GM12878 (cell line): ENCODE measurements at regions not wholly inside any gene's neighbourhood (a gene's known extent, or its start where the extent isn't known, plus 50 kb on each side); places are given as distances from the start of the nearest gene placed in this dataset.

ENCODE experiments used
- CTCF ChIP-seq, 3 experiments: IDR thresholded peaks in 2 of 3; conservative IDR thresholded peaks in 1 of 3; 2 replicates each; pipeline ENCODE4 v1.5.1; 2011; ENCODE audit warnings: low read depth in 3 of 3, low read length in 3 of 3, mild to moderate bottlenecking in 3 of 3, control low read depth in 2 of 3, moderate library complexity in 2 of 3, inconsistent platforms in 1 of 3, mixed read lengths in 1 of 3; ENCODE audit not compliant: control insufficient read depth in 2 of 3, insufficient read depth in 1 of 3; ENCODE audit errors: extremely low read depth in 1 of 3
- ELK1 ChIP-seq: IDR thresholded peaks from 2 replicates; pipeline ENCODE4 v1.6.1; 2012; ENCODE audit warnings: low read depth, low read length, improper control_type of control experiment
- ETV6 ChIP-seq, 2 experiments: fragments of 450-650 bp in 1 of 2; IDR thresholded peaks in 1 of 2; conservative IDR thresholded peaks in 1 of 2; 2 replicates each; pipeline ENCODE4 v1.6.1; 2014; ENCODE audit warnings: antibody characterized with exemption in 1 of 2, borderline replicate concordance in 1 of 2, low read depth in 1 of 2, mild to moderate bottlenecking in 1 of 2, moderate library complexity in 1 of 2
- HDGF ChIP-seq: fragments of 450-650 bp; IDR thresholded peaks from 2 replicates; pipeline ENCODE4 v1.6.1; 2016; ENCODE audit warnings: antibody characterized with exemption
- JUNB ChIP-seq: IDR thresholded peaks from 2 replicates; pipeline ENCODE4 v1.6.1; 2016; ENCODE audit warnings: antibody characterized with exemption, mild to moderate bottlenecking
- POLR2A ChIP-seq: IDR thresholded peaks from 2 replicates; pipeline ENCODE4 v1.6.1; 2011; ENCODE audit warnings: low read depth, mild to moderate bottlenecking, low read length
- POLR2AphosphoS2 ChIP-seq: IDR thresholded peaks from 2 replicates; pipeline ENCODE4 v1.6.1; 2011; ENCODE audit warnings: low read depth, mild to moderate bottlenecking, low read length, improper control_type of control experiment, moderate library complexity
- ZNF217 ChIP-seq: fragments of 450-650 bp; IDR thresholded peaks from 2 replicates; pipeline ENCODE4 v1.6.1; 2017; ENCODE audit warnings: antibody characterized with exemption, mild to moderate bottlenecking
- TF ChIP-seq, protein P1 (sequence below): fragments of 450-650 bp; formaldehyde crosslinking; IDR thresholded peaks from 2 replicates; pipeline ENCODE4 v1.4.0; 2022; ENCODE audit warnings: mild to moderate bottlenecking, moderate library complexity

DNA sequence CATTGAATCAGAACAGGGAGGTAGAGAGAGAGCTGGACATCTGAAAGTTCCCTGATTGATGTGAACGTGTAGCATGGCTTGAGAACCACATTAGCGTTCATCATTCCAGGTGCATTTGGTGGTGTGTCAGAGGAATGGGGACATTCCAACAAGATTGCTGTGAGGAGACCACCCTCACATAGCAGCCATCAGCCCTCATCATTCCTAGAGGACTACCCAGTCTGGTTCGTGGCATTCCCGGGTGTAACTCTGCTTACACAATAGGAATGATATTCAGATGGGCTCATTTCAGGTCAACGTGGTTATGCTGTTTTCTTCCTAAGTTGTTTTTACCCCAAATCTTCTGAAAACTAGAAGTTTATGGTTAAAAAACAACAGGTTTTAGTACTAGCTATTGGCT lies 62.2 kb upstream of the KLHL31 start:
- TF ChIP-seq POLR2AphosphoS2 (no peak), HDGF (no peak), CTCF (IDR thresholded peaks at IDR 0.05 in 2 of 3, conservative IDR thresholded peaks at IDR 0.05 in 1 of 3; ENCODE audit: control insufficient read depth in 2 of 3, extremely low read depth in 1 of 3, insufficient read depth in 1 of 3, low read depth in 3 of 3, low read length in 3 of 3) (no peak), ZNF217 (no peak), ETV6 (conservative IDR thresholded peaks at IDR 0.05 in 1 of 2, IDR thresholded peaks at IDR 0.05 in 1 of 2; ENCODE audit: borderline replicate concordance in 1 of 2, low read depth in 1 of 2) (no peak), POLR2A (no peak), ELK1 (no peak), JUNB (no peak)
- TF ChIP-seq, protein P1, sequence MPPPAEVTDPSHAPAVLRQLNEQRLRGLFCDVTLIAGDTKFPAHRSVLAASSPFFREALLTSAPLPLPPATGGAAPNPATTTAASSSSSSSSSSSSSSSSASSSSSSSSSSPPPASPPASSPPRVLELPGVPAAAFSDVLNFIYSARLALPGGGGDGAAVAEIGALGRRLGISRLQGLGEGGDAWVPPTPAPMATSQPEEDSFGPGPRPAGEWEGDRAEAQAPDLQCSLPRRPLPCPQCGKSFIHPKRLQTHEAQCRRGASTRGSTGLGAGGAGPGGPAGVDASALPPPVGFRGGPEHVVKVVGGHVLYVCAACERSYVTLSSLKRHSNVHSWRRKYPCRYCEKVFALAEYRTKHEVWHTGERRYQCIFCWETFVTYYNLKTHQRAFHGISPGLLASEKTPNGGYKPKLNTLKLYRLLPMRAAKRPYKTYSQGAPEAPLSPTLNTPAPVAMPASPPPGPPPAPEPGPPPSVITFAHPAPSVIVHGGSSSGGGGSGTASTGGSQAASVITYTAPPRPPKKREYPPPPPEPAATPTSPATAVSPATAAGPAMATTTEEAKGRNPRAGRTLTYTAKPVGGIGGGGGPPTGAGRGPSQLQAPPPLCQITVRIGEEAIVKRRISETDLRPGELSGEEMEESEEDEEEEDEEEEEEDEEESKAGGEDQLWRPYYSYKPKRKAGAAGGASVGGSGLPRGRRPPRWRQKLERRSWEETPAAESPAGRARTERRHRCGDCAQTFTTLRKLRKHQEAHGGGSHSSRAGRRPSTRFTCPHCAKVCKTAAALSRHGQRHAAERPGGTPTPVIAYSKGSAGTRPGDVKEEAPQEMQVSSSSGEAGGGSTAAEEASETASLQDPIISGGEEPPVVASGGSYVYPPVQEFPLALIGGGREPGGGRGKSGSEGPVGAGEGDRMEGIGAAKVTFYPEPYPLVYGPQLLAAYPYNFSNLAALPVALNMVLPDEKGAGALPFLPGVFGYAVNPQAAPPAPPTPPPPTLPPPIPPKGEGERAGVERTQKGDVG (CRISPR knock-in tag), result no peak
